Endothelial cell (in vitro differentiated cells): ENCODE measurements at regions not wholly inside any gene's neighbourhood (a gene's known extent, or its start where the extent isn't known, plus 50 kb on each side); places are given as distances from the start of the nearest gene placed in this dataset.
"Not testable (repeated sequence)": the region's sequence is repeated elsewhere in the genome, so short reads cannot be mapped to it uniquely, and the experiment has no call there.

Experiments
- DNase-seq: peaks from one replicate; pipeline ENCODE4 v3.0.0; 2021; ENCODE audit warnings: low spot score
- H3K27ac Mint-ChIP-seq: one replicate; pipeline ENCODE4 v1.8.0; 2021; ENCODE audit warnings: mixed read lengths, inconsistent platforms; ENCODE audit not compliant: unreplicated experiment
- H3K27me3 Mint-ChIP-seq: one replicate; pipeline ENCODE4 v1.8.0; 2021; ENCODE audit warnings: mild to moderate bottlenecking, moderate library complexity, mixed read lengths, inconsistent platforms; ENCODE audit not compliant: unreplicated experiment
- H3K36me3 Mint-ChIP-seq: one replicate; pipeline ENCODE4 v1.8.0; 2021; ENCODE audit warnings: mild to moderate bottlenecking, low read depth, mixed read lengths, inconsistent platforms; ENCODE audit not compliant: unreplicated experiment
- H3K4me1 Mint-ChIP-seq: one replicate; pipeline ENCODE4 v1.8.0; 2021; ENCODE audit warnings: mild to moderate bottlenecking, mixed read lengths, inconsistent platforms; ENCODE audit not compliant: unreplicated experiment
- H3K4me3 Mint-ChIP-seq: one replicate; pipeline ENCODE4 v1.8.0; 2021; ENCODE audit warnings: mild to moderate bottlenecking, mixed read lengths, inconsistent platforms; ENCODE audit not compliant: unreplicated experiment
- H3K9me3 Mint-ChIP-seq: one replicate; pipeline ENCODE4 v1.8.0; 2021; ENCODE audit warnings: mixed read lengths, inconsistent platforms; ENCODE audit not compliant: unreplicated experiment
- CTCF ChIP-seq: fragments of 200-600 bp; sonication (generic); IDR thresholded peaks from one replicate; pipeline ENCODE4 v1.5.0; 2021; ENCODE audit warnings: antibody characterized with exemption; ENCODE audit not compliant: unreplicated experiment

DNA sequence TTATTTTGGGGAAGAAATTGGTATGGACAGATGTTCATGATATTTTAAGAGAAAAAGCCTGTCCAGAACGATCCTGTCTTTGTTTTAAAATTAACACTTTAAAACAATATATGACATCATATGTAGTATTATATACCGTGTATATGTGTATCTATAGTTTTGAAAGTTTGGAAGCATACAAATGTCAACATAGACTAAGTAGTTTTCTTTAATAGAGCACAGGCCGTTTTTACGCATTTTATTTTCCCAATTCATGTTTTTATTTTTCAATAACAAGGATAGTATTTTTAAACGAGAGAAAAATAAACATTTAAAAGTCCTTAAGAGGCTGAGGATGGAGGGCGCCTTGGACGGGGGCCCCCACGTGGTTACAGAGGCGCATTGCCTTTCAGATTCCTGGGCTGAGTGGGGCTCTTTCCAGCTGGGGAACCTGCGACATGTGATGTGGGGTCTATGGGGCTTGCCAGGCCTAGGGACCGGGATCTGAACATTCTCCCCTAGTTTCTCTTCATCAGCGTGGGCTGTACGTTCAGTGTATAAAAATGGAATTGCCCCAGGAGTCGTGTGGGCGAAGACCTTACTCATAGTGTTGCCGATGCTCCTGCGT is 127.8 kb upstream of the ZNF746 start:
- peak overlapping the region; percentile 82 for H3K4me3 Mint-ChIP-seq
- peaks cover 11% of the 10 kb centered on the region for H3K36me3 Mint-ChIP-seq
- peaks cover 10% of the 10 kb centered on the region for H3K27me3 Mint-ChIP-seq
- TF ChIP-seq CTCF: peak; percentile 53
- peak; percentile 58 for DNase-seq
- H3K4me1 Mint-ChIP-seq: peaks cover 19% of the 10 kb centered on the region
- H3K27ac Mint-ChIP-seq: no peak overlapping the region
- no peaks in the 10 kb centered on the region for H3K9me3 Mint-ChIP-seq

GRCh38 chr7:149624419-149625339 is 127.1 kb upstream of the ZNF746 start:
- Mint-ChIP-seq H3K9me3 (no peaks in the 10 kb centered on the region), H3K4me1 (peaks cover 22% of the 10 kb centered on the region), H3K27ac (no peak overlapping the region), H3K4me3 (peak overlapping the region; percentile 91), H3K27me3 (peaks cover 10% of the 10 kb centered on the region), H3K36me3 (peaks cover 16% of the 10 kb centered on the region)
- peak; percentile 95 for DNase-seq
- peak; percentile 83 for TF ChIP-seq CTCF

DNA sequence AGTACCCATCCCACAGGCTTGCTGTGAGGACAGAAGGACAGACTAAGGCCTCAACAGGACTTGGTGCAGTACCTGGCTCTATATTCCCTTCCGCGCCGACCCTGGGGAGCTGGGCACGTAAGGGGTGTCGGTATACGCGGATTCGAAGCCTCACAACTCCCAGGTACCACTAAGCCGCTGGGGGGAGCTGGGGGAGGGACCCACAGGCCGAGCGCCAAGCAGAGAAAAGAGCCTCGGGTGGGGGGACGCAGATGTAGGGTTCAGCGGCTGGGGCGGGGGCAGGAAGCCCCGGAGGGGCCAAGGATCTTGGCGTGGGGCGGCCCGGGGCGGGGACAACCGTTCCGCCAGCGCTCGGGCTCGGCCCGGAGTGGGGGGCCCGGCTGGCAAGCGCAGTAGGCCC is 126.4 kb upstream of the ZNF746 start:
- H3K9me3 Mint-ChIP-seq: no peaks in the 10 kb centered on the region
- H3K4me1 Mint-ChIP-seq: peaks cover 22% of the 10 kb centered on the region
- peak overlapping the region; percentile 48 for H3K27ac Mint-ChIP-seq
- peaks cover 22% of the 10 kb centered on the region for H3K36me3 Mint-ChIP-seq
- peak overlapping the region; percentile 95 for H3K4me3 Mint-ChIP-seq
- DNase-seq: peak; percentile 22
- TF ChIP-seq CTCF: no peak
- H3K27me3 Mint-ChIP-seq: peaks cover 10% of the 10 kb centered on the region

- H3K27ac Mint-ChIP-seq: peak overlapping the region; percentile 48
- not testable (repeated sequence) for H3K9me3 Mint-ChIP-seq, DNase-seq
- H3K36me3 Mint-ChIP-seq: peaks cover 22% of the 10 kb centered on the region
- peak overlapping the region; percentile 95 for H3K4me3 Mint-ChIP-seq
- H3K4me1 Mint-ChIP-seq: peaks cover 22% of the 10 kb centered on the region
- peaks cover 10% of the 10 kb centered on the region for H3K27me3 Mint-ChIP-seq
These were observed 125.8 kb upstream of the ZNF746 start for GRCh38 chr7:149623262-149623997.

- Mint-ChIP-seq H3K4me1 (peaks cover 22% of the 10 kb centered on the region), H3K4me3 (peak overlapping the region; percentile 47), H3K36me3 (peaks cover 29% of the 10 kb centered on the region), H3K27ac (no peak overlapping the region), H3K27me3 (peaks cover 10% of the 10 kb centered on the region), H3K9me3 (no peaks in the 10 kb centered on the region)
- DNase-seq: no peak
- no peak for TF ChIP-seq CTCF
These were observed 125.0 kb upstream of the ZNF746 start for GRCh38 chr7:149622444-149623210.
